ENCODE measurements at regions not wholly inside any gene's neighbourhood (a gene's known extent, or its start where the extent isn't known, plus 50 kb on each side); places are given as distances from the start of the nearest gene placed in this dataset.

DNA sequence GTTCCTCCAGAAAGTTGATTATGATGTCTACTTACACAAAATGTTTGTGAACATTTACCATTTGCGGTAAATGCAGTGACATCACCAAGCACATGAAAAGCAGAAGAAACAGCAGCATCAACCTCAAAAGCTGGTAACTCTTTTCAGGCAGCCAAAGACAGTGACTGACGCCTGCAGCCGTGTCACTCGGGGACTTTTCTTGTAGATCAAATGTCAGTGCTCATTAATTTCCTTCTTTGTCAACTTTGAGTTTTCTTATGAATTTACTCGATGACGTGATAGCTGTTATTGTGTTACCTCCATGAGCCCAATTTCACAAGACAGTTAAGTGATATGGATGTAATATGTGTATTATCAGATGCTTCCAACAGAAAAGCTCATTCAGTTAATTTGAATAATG is 92.5 kb downstream of the RIPK4 start:
- peaks cover 20% of the 10 kb centered on the region for H3K4me1 Mint-ChIP-seq
- H3K27ac Mint-ChIP-seq, result no peak overlapping the region

DNA sequence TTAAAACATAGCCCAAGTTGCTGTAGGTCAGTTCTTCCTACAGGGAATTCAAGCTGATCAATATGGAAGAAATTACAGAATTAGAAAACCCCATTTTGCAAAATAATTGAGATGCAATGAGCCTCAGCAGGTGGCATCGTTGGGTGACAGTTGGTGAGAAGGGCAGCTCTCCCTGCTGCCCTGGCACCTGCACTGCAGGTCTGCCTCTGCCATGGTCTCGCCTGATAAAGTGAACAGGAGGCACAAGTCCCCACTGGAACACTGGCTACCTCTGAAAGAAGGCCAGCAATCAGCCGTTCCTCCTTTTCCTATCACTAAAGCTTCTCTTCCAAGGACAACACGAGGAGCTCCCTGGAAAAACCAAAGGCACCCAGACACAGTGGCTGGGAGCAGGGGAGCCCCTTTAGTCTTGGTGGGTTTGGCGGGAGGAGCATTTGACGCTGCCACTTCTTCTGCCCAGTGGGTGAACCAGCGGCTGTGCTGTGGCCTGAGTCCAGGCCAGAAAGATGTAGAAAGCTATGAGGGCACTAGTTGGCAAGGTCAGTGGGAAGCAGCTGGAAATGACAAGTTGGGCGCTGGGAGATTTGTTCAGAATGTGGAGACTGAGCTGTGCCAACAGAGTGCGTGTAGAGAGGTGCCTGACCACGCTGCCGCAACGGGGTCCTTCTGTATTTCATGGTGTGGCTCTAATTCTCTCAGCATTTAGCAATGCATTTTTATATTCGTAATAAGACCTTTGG is 93.1 kb downstream of the RIPK4 start:
- Mint-ChIP-seq H3K9me3 (peaks cover 4% of the 10 kb centered on the region), H3K4me3 (no peak overlapping the region), H3K36me3 (ENCODE audit: low read depth) (no peaks in the 10 kb centered on the region), H3K27me3 (ENCODE audit: insufficient read depth) (no peaks in the 10 kb centered on the region), H3K4me1 (peaks cover 16% of the 10 kb centered on the region), H3K27ac (no peak overlapping the region)
- WGBS, 2 experiments (ENCODE audit: insufficient coverage in 1 of 2, insufficient read length in 1 of 2), result 92 to 100% methylated on average over 5 to 13 of the region's 13 CpGs
- no peaks in the 10 kb centered on the region for H3K27me3 ChIP-seq (ENCODE audit: control insufficient read depth, insufficient read depth, low read length, poor library complexity, severe bottlenecking)
- no peaks in the 10 kb centered on the region for H3K36me3 ChIP-seq (ENCODE audit: control insufficient read depth, insufficient read depth, low read length)
- no peak for DNase-seq
- H3K27ac ChIP-seq (ENCODE audit: low read depth, low read length), result no peak overlapping the region
- no peak overlapping the region for H3K9ac ChIP-seq (ENCODE audit: extremely low read depth, low read length, poor library complexity, severe bottlenecking)
- no peak overlapping the region for H3K4me3 ChIP-seq (ENCODE audit: low read length)
- H3K9me3 ChIP-seq (ENCODE audit: control insufficient read depth, low read length), result no peaks in the 10 kb centered on the region
- H3K4me1 ChIP-seq (ENCODE audit: control insufficient read depth, insufficient read depth, low read length), result peaks cover 11% of the 10 kb centered on the region
- TF ChIP-seq, protein P1, sequence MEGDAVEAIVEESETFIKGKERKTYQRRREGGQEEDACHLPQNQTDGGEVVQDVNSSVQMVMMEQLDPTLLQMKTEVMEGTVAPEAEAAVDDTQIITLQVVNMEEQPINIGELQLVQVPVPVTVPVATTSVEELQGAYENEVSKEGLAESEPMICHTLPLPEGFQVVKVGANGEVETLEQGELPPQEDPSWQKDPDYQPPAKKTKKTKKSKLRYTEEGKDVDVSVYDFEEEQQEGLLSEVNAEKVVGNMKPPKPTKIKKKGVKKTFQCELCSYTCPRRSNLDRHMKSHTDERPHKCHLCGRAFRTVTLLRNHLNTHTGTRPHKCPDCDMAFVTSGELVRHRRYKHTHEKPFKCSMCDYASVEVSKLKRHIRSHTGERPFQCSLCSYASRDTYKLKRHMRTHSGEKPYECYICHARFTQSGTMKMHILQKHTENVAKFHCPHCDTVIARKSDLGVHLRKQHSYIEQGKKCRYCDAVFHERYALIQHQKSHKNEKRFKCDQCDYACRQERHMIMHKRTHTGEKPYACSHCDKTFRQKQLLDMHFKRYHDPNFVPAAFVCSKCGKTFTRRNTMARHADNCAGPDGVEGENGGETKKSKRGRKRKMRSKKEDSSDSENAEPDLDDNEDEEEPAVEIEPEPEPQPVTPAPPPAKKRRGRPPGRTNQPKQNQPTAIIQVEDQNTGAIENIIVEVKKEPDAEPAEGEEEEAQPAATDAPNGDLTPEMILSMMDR (conservative IDR thresholded peaks at IDR 0.05), result no peak

More for the DNA sequence above, 92.5 kb downstream of the RIPK4 start:
- no peaks in the 10 kb centered on the region for H3K36me3 ChIP-seq (ENCODE audit: control insufficient read depth, insufficient read depth, low read length)
- peaks cover 4% of the 10 kb centered on the region for H3K9me3 Mint-ChIP-seq
- no peaks in the 10 kb centered on the region for H3K27me3 Mint-ChIP-seq (ENCODE audit: insufficient read depth)
- no peak overlapping the region for H3K9ac ChIP-seq (ENCODE audit: extremely low read depth, low read length, poor library complexity, severe bottlenecking)
- no peak overlapping the region for H3K4me3 ChIP-seq (ENCODE audit: low read length)
- DNase-seq, result no peak
- H3K27ac ChIP-seq (ENCODE audit: low read depth, low read length), result no peak overlapping the region
- no peaks in the 10 kb centered on the region for H3K27me3 ChIP-seq (ENCODE audit: control insufficient read depth, insufficient read depth, low read length, poor library complexity, severe bottlenecking)
- H3K4me1 ChIP-seq (ENCODE audit: control insufficient read depth, insufficient read depth, low read length), result peaks cover 11% of the 10 kb centered on the region
- H3K9me3 ChIP-seq (ENCODE audit: control insufficient read depth, low read length), result no peaks in the 10 kb centered on the region
- TF ChIP-seq, protein P1 (conservative IDR thresholded peaks at IDR 0.05), result no peak
- H3K4me3 Mint-ChIP-seq, result no peak overlapping the region
- WGBS, 2 experiments (ENCODE audit: insufficient coverage in 1 of 2, insufficient read length in 1 of 2), result 78 to 87% methylated on average over 5 to 6 of the region's 6 CpGs
- H3K36me3 Mint-ChIP-seq (ENCODE audit: low read depth), result no peaks in the 10 kb centered on the region

DNA sequence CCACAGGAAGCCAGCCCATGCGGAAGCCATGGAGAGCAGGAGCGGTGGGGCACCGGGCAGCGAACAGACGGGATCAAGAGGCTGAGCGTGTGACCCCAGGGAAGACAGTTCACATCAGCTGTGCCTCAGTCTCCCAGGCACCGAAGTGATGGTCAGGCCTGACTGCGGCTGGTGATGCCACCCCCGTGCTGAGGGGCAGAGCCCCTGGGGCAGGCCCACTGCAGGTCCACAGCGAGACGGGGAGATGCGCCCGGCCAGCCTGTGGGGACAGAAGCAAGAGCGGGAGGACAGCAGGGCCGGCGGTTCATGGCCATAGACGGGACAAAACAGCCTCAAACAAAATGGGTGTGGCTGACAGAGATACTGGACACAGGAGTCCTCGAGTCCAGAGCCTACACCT is 93.8 kb downstream of the RIPK4 start:
- Mint-ChIP-seq H3K36me3 (ENCODE audit: low read depth) (no peaks in the 10 kb centered on the region), H3K4me3 (no peak overlapping the region), H3K27ac (no peak overlapping the region), H3K4me1 (peaks cover 10% of the 10 kb centered on the region), H3K27me3 (ENCODE audit: insufficient read depth) (no peaks in the 10 kb centered on the region), H3K9me3 (peaks cover 4% of the 10 kb centered on the region)
- Histone ChIP-seq H3K4me3 (ENCODE audit: low read length) (no peak overlapping the region), H3K9me3 (ENCODE audit: control insufficient read depth, low read length) (no peaks in the 10 kb centered on the region), H3K4me1 (ENCODE audit: control insufficient read depth, insufficient read depth, low read length) (peaks cover 4% of the 10 kb centered on the region), H3K27ac (ENCODE audit: low read depth, low read length) (no peak overlapping the region), H3K27me3 (ENCODE audit: control insufficient read depth, insufficient read depth, low read length, poor library complexity, severe bottlenecking) (no peaks in the 10 kb centered on the region), H3K36me3 (ENCODE audit: control insufficient read depth, insufficient read depth, low read length) (no peaks in the 10 kb centered on the region), H3K9ac (ENCODE audit: extremely low read depth, low read length, poor library complexity, severe bottlenecking) (no peak overlapping the region)
- 93 to 100% methylated on average over 3 to 18 of the region's 18 CpGs for WGBS, 2 experiments (ENCODE audit: insufficient coverage in 1 of 2, insufficient read length in 1 of 2)
- no peak for DNase-seq
- TF ChIP-seq, protein P1 (conservative IDR thresholded peaks at IDR 0.05), result no peak
